Endothelial cell of umbilical vein (primary cell): ENCODE measurements at regions not wholly inside any gene's neighbourhood (a gene's known extent, or its start where the extent isn't known, plus 50 kb on each side); places are given as distances from the start of the nearest gene placed in this dataset.

ENCODE experiments used
- BruUV-seq: library from RNA; stranded (reverse); fragments of 400-500 nt; replicated peaks from 2 replicates; lab custom pipeline; 2021; lab: Mats Ljungman, UMichigan
- CTCF ChIA-PET: fragments of 300-600, 350-600 bp; sonication (Branson Sonifier 250); formaldehyde crosslinking; loops from one replicate; lab custom pipeline; 2021; ENCODE audit warnings: antibody characterized with exemption, inconsistent platforms; lab: Charles Lee
- POLR2A ChIA-PET: fragments of 300-600, 350-600 bp; sonication (Branson Sonifier 250); formaldehyde crosslinking; loops from one replicate; lab custom pipeline; 2021; ENCODE audit warnings: antibody characterized with exemption, inconsistent platforms; lab: Charles Lee
- DNase-seq: peaks from one replicate; pipeline ENCODE4 v3.0.0-alpha.2; 2011; ENCODE audit warnings: low read depth, low spot score
- FAIRE-seq: peaks from 2 replicates; lab custom pipeline; 2011; peaks lifted over from hg19 to GRCh38; lab: Jason Lieb, UNC
- H2AFZ ChIP-seq: 2 replicates; pipeline ENCODE4 v1.6.0; 2012; ENCODE audit warnings: low read depth, low read length, control low read depth, inconsistent platforms
- H3K27ac ChIP-seq: 2 replicates; pipeline ENCODE4 v1.5.1; 2011; ENCODE audit warnings: low read depth, mild to moderate bottlenecking, control low read depth, low read length, moderate library complexity; ENCODE audit not compliant: insufficient read depth
- H3K27me3 ChIP-seq, 2 experiments: 2 replicates each; pipeline versions ENCODE4 v1.6.0 to v1.6.1; 2011; ENCODE audit warnings: low read length in 2 of 2, mixed read lengths in 1 of 2; ENCODE audit not compliant: control insufficient read depth in 2 of 2, insufficient read depth in 2 of 2
- H3K36me3 ChIP-seq, 2 experiments: 2 replicates in 1 of 2; 3 replicates in 1 of 2; pipeline ENCODE4 v1.5.1; 2011; ENCODE audit warnings: low read length in 2 of 2, mild to moderate bottlenecking in 1 of 2, moderate library complexity in 1 of 2; ENCODE audit not compliant: control insufficient read depth in 2 of 2, insufficient read depth in 2 of 2; ENCODE audit errors: extremely low read depth in 1 of 2
- H3K4me1 ChIP-seq: 3 replicates; pipeline ENCODE4 v1.5.1; 2011; ENCODE audit warnings: mild to moderate bottlenecking, low read length; ENCODE audit not compliant: control insufficient read depth, insufficient read depth; ENCODE audit errors: extremely low read depth
- H3K4me2 ChIP-seq: 2 replicates; pipeline ENCODE4 v1.6.1; 2011; ENCODE audit warnings: low read length, control low read depth, mixed read lengths; ENCODE audit not compliant: insufficient read depth
- H3K4me3 ChIP-seq, 3 experiments: fragments of 200-600 bp in 1 of 3; sonication (generic), shearing (Covaris generic) in 1 of 3; replicated peaks in 1 of 3; 2 replicates each; pipeline ENCODE4 v1.5.1; 2011 to 2016; ENCODE audit warnings: control low read depth in 3 of 3, low read length in 3 of 3, mild to moderate bottlenecking in 2 of 3, inconsistent platforms in 1 of 3, low read depth in 1 of 3, moderate library complexity in 1 of 3; ENCODE audit not compliant: insufficient read depth in 1 of 3
- H3K79me2 ChIP-seq: 2 replicates; pipeline ENCODE4 v1.6.0; 2012; ENCODE audit warnings: low read length, inconsistent platforms; ENCODE audit not compliant: control insufficient read depth, insufficient read depth
- H3K9ac ChIP-seq: replicated peaks from 2 replicates; pipeline ENCODE3; 2011; ENCODE audit warnings: low read length, control low read depth; ENCODE audit not compliant: insufficient read depth; ENCODE audit errors: extremely low read depth
- H3K9me1 ChIP-seq: replicated peaks from 3 replicates; pipeline ENCODE4 v1.6.0; 2011; ENCODE audit warnings: mild to moderate bottlenecking, low read length; ENCODE audit not compliant: control insufficient read depth, insufficient read depth; ENCODE audit errors: extremely low read depth
- H3K9me3 ChIP-seq: replicated peaks from 2 replicates; pipeline ENCODE4 v1.5.1; 2012; ENCODE audit warnings: low read length, inconsistent platforms; ENCODE audit not compliant: control insufficient read depth, insufficient read depth
- H4K20me1 ChIP-seq: replicated peaks from 2 replicates; pipeline ENCODE3; 2011; ENCODE audit warnings: mild to moderate bottlenecking, low read length; ENCODE audit not compliant: control insufficient read depth, insufficient read depth; ENCODE audit errors: extremely low read depth
- CTCF ChIP-seq, 2 donors: IDR thresholded peaks; 1 replicate in 1 of 2; 2 replicates in 1 of 2; pipeline ENCODE4 v1.5.1; 2011; ENCODE audit warnings: low read length in 2 of 2, mild to moderate bottlenecking in 2 of 2, moderate library complexity in 2 of 2, control low read depth in 1 of 2, inconsistent platforms in 1 of 2, low read depth in 1 of 2; ENCODE audit not compliant: insufficient read depth in 1 of 2; ENCODE audit errors: extremely low read depth in 1 of 2
- EZH2 ChIP-seq: IDR thresholded peaks from 2 replicates; pipeline ENCODE4 v1.6.1; 2012; ENCODE audit warnings: borderline replicate concordance, low read depth, mild to moderate bottlenecking, moderate library complexity, low read length, inconsistent platforms; ENCODE audit not compliant: severe bottlenecking
- FOS ChIP-seq: IDR thresholded peaks from 2 replicates; pipeline ENCODE4 v1.6.1; 2011; ENCODE audit warnings: mild to moderate bottlenecking, low read length, moderate library complexity, borderline replicate concordance; ENCODE audit not compliant: insufficient read depth
- GATA2 ChIP-seq: IDR thresholded peaks from 2 replicates; pipeline ENCODE4 v1.7.0; 2011; ENCODE audit warnings: low read depth, mild to moderate bottlenecking, moderate library complexity, mixed read lengths, low read length; ENCODE audit not compliant: insufficient read length, insufficient read depth
- JUN ChIP-seq: IDR thresholded peaks from 2 replicates; pipeline ENCODE4 v1.6.1; 2011; ENCODE audit warnings: borderline replicate concordance, low read depth; ENCODE audit not compliant: insufficient read length, insufficient read depth
- MAX ChIP-seq: IDR thresholded peaks from 2 replicates; pipeline ENCODE4 v1.6.1; 2011; ENCODE audit not compliant: insufficient read depth, insufficient read length
- MYC ChIP-seq: IDR thresholded peaks from one replicate; pipeline ENCODE4 v1.6.1; 2011; ENCODE audit warnings: mild to moderate bottlenecking, low read depth, low read length
- POLR2A ChIP-seq: IDR thresholded peaks from 2 replicates; pipeline ENCODE4 v1.6.1; 2012; ENCODE audit warnings: low read depth, mild to moderate bottlenecking, control low read depth, low read length
- POLR2AphosphoS5 ChIP-seq: IDR thresholded peaks from 2 replicates; pipeline ENCODE4 v1.6.1; 2012; ENCODE audit warnings: low read depth, mild to moderate bottlenecking, control low read depth, low read length, moderate library complexity; ENCODE audit not compliant: insufficient read depth
- dilution Hi-C: fragments of 300-500 bp; cut with MboI; formaldehyde crosslinking; loops from one replicate; pipeline ENCODE4 v1.15.0; 2019; ENCODE audit warnings: low sequenced_read_pairs; ENCODE audit not compliant: extremely low pct_ligation_motif_present
- intact Hi-C: fragments of 100-400 bp; cut with micrococcal nuclease; formaldehyde crosslinking; loops from one replicate; pipeline ENCODE4 v1.10.0; 2022

GRCh38 chr3:159632851-159633250 is 355.8 kb upstream of the IL12A start:
- no peak for FAIRE-seq
- no peak overlapping the region for H3K4me2 ChIP-seq
- TF ChIP-seq FOS, result no peak
- no peak for TF ChIP-seq POLR2AphosphoS5
- TF ChIP-seq CTCF (IDR thresholded peaks at IDR 0.05; ENCODE audit: extremely low read depth in 1 of 2, insufficient read depth in 1 of 2, low read depth in 1 of 2, low read length in 2 of 2), result no peak
- no peak for TF ChIP-seq POLR2A
- no peak for TF ChIP-seq GATA2
- no peaks in the 10 kb centered on the region for H3K36me3 ChIP-seq
- dilution Hi-C loops (no loop called here), intact Hi-C loops (no loop called here)
- no peak overlapping the region for H2AFZ ChIP-seq
- H4K20me1 ChIP-seq, result no peaks in the 10 kb centered on the region
- H3K4me3 ChIP-seq, result no peak overlapping the region
- POLR2A ChIA-PET, result no interaction called here
- CTCF ChIA-PET, result interaction anchor here (1.8 kb wide), 1 partner anchor 172 kb away, joined by 7 read pairs; no protein-coding TSS in a partner anchor
- no peak for DNase-seq
- no peaks in the 10 kb centered on the region for H3K27me3 ChIP-seq
- H3K9me1 ChIP-seq, result no peaks in the 10 kb centered on the region
- no peak overlapping the region for H3K9ac ChIP-seq
- no TSS peak for BruUV-seq
- H3K9me3 ChIP-seq, result no peaks in the 10 kb centered on the region
- no peaks in the 10 kb centered on the region for H3K4me1 ChIP-seq
- no peak overlapping the region for H3K27ac ChIP-seq
- no peaks in the 10 kb centered on the region for H3K79me2 ChIP-seq

- no peak overlapping the region for H3K4me3 ChIP-seq
- H2AFZ ChIP-seq, result no peak overlapping the region
- no peaks in the 10 kb centered on the region for H3K9me3 ChIP-seq
- no peaks in the 10 kb centered on the region for H3K9me1 ChIP-seq
- intact Hi-C loops, result no loop called here
- CTCF ChIA-PET, result interaction anchor here (1.2 kb wide), 1 partner anchor 171 kb away, joined by 3 read pairs; no protein-coding TSS in a partner anchor
- POLR2A ChIA-PET, result no interaction called here
- BruUV-seq, result no TSS peak
- H3K36me3 ChIP-seq, result no peaks in the 10 kb centered on the region
- no peak overlapping the region for H3K4me2 ChIP-seq
- H3K9ac ChIP-seq, result no peak overlapping the region
- no peak overlapping the region for H3K27ac ChIP-seq
- H3K79me2 ChIP-seq, result no peaks in the 10 kb centered on the region
- no peaks in the 10 kb centered on the region for H3K4me1 ChIP-seq
- H4K20me1 ChIP-seq, result no peaks in the 10 kb centered on the region
- TF ChIP-seq POLR2A, result no peak
- no peak for TF ChIP-seq EZH2
- no peak for TF ChIP-seq GATA2
- no peak for TF ChIP-seq MAX
- TF ChIP-seq POLR2AphosphoS5, result no peak
- TF ChIP-seq JUN, result no peak
- TF ChIP-seq MYC, result no peak
- TF ChIP-seq FOS, result no peak
- TF ChIP-seq CTCF (IDR thresholded peaks at IDR 0.05; ENCODE audit: extremely low read depth in 1 of 2, insufficient read depth in 1 of 2, low read depth in 1 of 2, low read length in 2 of 2), result no peak
- dilution Hi-C loops, result no loop called here
- DNase-seq (no peak), FAIRE-seq (no peak)
- H3K27me3 ChIP-seq, result no peaks in the 10 kb centered on the region
Measured at GRCh38 chr3:159634483-159634882, 354.2 kb upstream of the IL12A start.
